ENCODE measurements at regions not wholly inside any gene's neighbourhood (a gene's known extent, or its start where the extent isn't known, plus 50 kb on each side); places are given as distances from the start of the nearest gene placed in this dataset.
A peak's percentile ranks its signal among the peaks of the same experiment; 100 is the strongest.

GRCh38 chr13:27007166-27007565, 164.4 kb downstream of the USP12 start:
- peak; percentile 52 for DNase-seq
- Mint-ChIP-seq H3K27ac (ENCODE audit: unreplicated experiment) (peak overlapping the region; percentile 88), H3K4me1 (ENCODE audit: low read depth, unreplicated experiment) (peaks cover 30% of the 10 kb centered on the region), H3K9me3 (ENCODE audit: unreplicated experiment) (peaks cover 21% of the 10 kb centered on the region), H3K4me3 (ENCODE audit: unreplicated experiment) (peak overlapping the region; percentile 82), H3K36me3 (ENCODE audit: unreplicated experiment) (no peaks in the 10 kb centered on the region), H3K27me3 (ENCODE audit: unreplicated experiment) (peaks cover 19% of the 10 kb centered on the region)
- no peak for TF ChIP-seq CTCF (IDR thresholded peaks at IDR 0.05; ENCODE audit: partially characterized antibody, unreplicated experiment)

GRCh38 chr13:27006519-27007161, 165.0 kb downstream of the USP12 start:
- peak overlapping the region; percentile 82 for H3K4me3 Mint-ChIP-seq (ENCODE audit: unreplicated experiment)
- TF ChIP-seq CTCF (IDR thresholded peaks at IDR 0.05; ENCODE audit: partially characterized antibody, unreplicated experiment), result no peak
- peak; percentile 82 for DNase-seq
- peaks cover 21% of the 10 kb centered on the region for H3K9me3 Mint-ChIP-seq (ENCODE audit: unreplicated experiment)
- no peaks in the 10 kb centered on the region for H3K36me3 Mint-ChIP-seq (ENCODE audit: unreplicated experiment)
- peaks cover 19% of the 10 kb centered on the region for H3K27me3 Mint-ChIP-seq (ENCODE audit: unreplicated experiment)
- peaks cover 30% of the 10 kb centered on the region for H3K4me1 Mint-ChIP-seq (ENCODE audit: low read depth, unreplicated experiment)
- peak overlapping the region; percentile 88 for H3K27ac Mint-ChIP-seq (ENCODE audit: unreplicated experiment)

- peak overlapping the region; percentile 63 for H3K4me3 Mint-ChIP-seq (ENCODE audit: unreplicated experiment)
- H3K27me3 Mint-ChIP-seq (ENCODE audit: unreplicated experiment), result peaks cover 19% of the 10 kb centered on the region
- peaks cover 21% of the 10 kb centered on the region for H3K9me3 Mint-ChIP-seq (ENCODE audit: unreplicated experiment)
- no peak for TF ChIP-seq CTCF (IDR thresholded peaks at IDR 0.05; ENCODE audit: partially characterized antibody, unreplicated experiment)
- H3K27ac Mint-ChIP-seq (ENCODE audit: unreplicated experiment), result peak overlapping the region; percentile 90
- DNase-seq, result peak; percentile 24
- peaks cover 30% of the 10 kb centered on the region for H3K4me1 Mint-ChIP-seq (ENCODE audit: low read depth, unreplicated experiment)
- peaks cover 4% of the 10 kb centered on the region for H3K36me3 Mint-ChIP-seq (ENCODE audit: unreplicated experiment)
These were observed 165.6 kb downstream of the USP12 start for GRCh38 chr13:27005976-27006518.

- Mint-ChIP-seq H3K27ac (ENCODE audit: unreplicated experiment) (peak overlapping the region; percentile 90), H3K4me1 (ENCODE audit: low read depth, unreplicated experiment) (peaks cover 30% of the 10 kb centered on the region), H3K9me3 (ENCODE audit: unreplicated experiment) (peaks cover 21% of the 10 kb centered on the region), H3K4me3 (ENCODE audit: unreplicated experiment) (peak overlapping the region; percentile 63), H3K36me3 (ENCODE audit: unreplicated experiment) (peaks cover 4% of the 10 kb centered on the region), H3K27me3 (ENCODE audit: unreplicated experiment) (peaks cover 19% of the 10 kb centered on the region)
- DNase-seq, result no peak
- TF ChIP-seq CTCF (IDR thresholded peaks at IDR 0.05; ENCODE audit: partially characterized antibody, unreplicated experiment), result no peak
These were observed 166.1 kb downstream of the USP12 start for GRCh38 chr13:27005556-27005955.

GRCh38 chr13:27004866-27005265, 166.7 kb downstream of the USP12 start:
- no peak for DNase-seq
- Mint-ChIP-seq H3K4me1 (ENCODE audit: low read depth, unreplicated experiment) (peaks cover 30% of the 10 kb centered on the region), H3K4me3 (ENCODE audit: unreplicated experiment) (no peak overlapping the region), H3K36me3 (ENCODE audit: unreplicated experiment) (peaks cover 4% of the 10 kb centered on the region), H3K27ac (ENCODE audit: unreplicated experiment) (no peak overlapping the region), H3K27me3 (ENCODE audit: unreplicated experiment) (peaks cover 19% of the 10 kb centered on the region), H3K9me3 (ENCODE audit: unreplicated experiment) (peaks cover 21% of the 10 kb centered on the region)
- TF ChIP-seq CTCF (IDR thresholded peaks at IDR 0.05; ENCODE audit: partially characterized antibody, unreplicated experiment), result no peak
